Loucy (cell line): ENCODE measurements at regions not wholly inside any gene's neighbourhood (a gene's known extent, or its start where the extent isn't known, plus 50 kb on each side); places are given as distances from the start of the nearest gene placed in this dataset.

Source experiments
- H2AFZ ChIP-seq: fragments of 200-600 bp; sonication (generic); 2 replicates; pipeline ENCODE4 v1.6.0; 2016; ENCODE audit warnings: antibody characterized with exemption, mild to moderate bottlenecking, low read length, moderate library complexity
- H3F3A ChIP-seq: fragments of 200-600 bp; 2 replicates; pipeline ENCODE4 v1.6.0; 2016; ENCODE audit warnings: antibody characterized with exemption, low read depth, mild to moderate bottlenecking
- H3K27me3 ChIP-seq: fragments of 200-600 bp; sonication (generic); 2 replicates; pipeline ENCODE4 v1.6.1; 2014; ENCODE audit warnings: low read length, mild to moderate bottlenecking; ENCODE audit not compliant: insufficient read depth, poor library complexity, severe bottlenecking
- H3K36me3 ChIP-seq: fragments of 200-600 bp; sonication (generic); 2 replicates; pipeline ENCODE4 v1.6.1; 2016; ENCODE audit warnings: low read length; ENCODE audit not compliant: insufficient read depth
- H3K4me1 ChIP-seq: fragments of 200-600 bp; sonication (generic); 2 replicates; pipeline ENCODE4 v1.5.1; 2014; ENCODE audit warnings: low read length, mild to moderate bottlenecking; ENCODE audit not compliant: insufficient read depth, poor library complexity, severe bottlenecking
- H3K4me2 ChIP-seq: fragments of 200-600 bp; sonication (generic); 2 replicates; pipeline ENCODE4 v1.6.0; 2014; ENCODE audit warnings: antibody characterized with exemption, low read length, low read depth, mild to moderate bottlenecking; ENCODE audit not compliant: poor library complexity, severe bottlenecking
- H3K4me3 ChIP-seq: fragments of 200-600 bp; sonication (generic); 2 replicates; pipeline ENCODE4 v1.5.1; 2014; ENCODE audit warnings: low read length, mild to moderate bottlenecking, mixed read lengths; ENCODE audit not compliant: poor library complexity, severe bottlenecking
- H3K79me2 ChIP-seq: fragments of 200-600 bp; sonication (generic); 2 replicates; pipeline ENCODE4 v1.6.1; 2014; ENCODE audit warnings: low read length; ENCODE audit not compliant: insufficient read depth
- H3K9ac ChIP-seq: fragments of 200-600 bp; sonication (generic); 2 replicates; pipeline ENCODE4 v1.6.0; 2014; ENCODE audit warnings: mild to moderate bottlenecking, low read depth, low read length, moderate library complexity; ENCODE audit not compliant: poor library complexity, severe bottlenecking
- H3K9me2 ChIP-seq: fragments of 200-600 bp; sonication (generic); replicated peaks from 2 replicates; pipeline ENCODE4 v1.6.1; 2016; ENCODE audit warnings: low read depth, low read length, mixed read lengths
- H3K9me3 ChIP-seq: fragments of 200-600 bp; sonication (generic); 2 replicates; pipeline ENCODE4 v1.6.1; 2014; ENCODE audit warnings: mild to moderate bottlenecking, antibody characterized with exemption, low read length, low read depth; ENCODE audit not compliant: insufficient read depth
- H4K20me1 ChIP-seq: fragments of 200-600 bp; sonication (generic); 2 replicates; pipeline ENCODE4 v1.6.0; 2014; ENCODE audit warnings: antibody characterized with exemption, low read length, mild to moderate bottlenecking; ENCODE audit not compliant: insufficient read depth, poor library complexity, severe bottlenecking
- EZH2phosphoT487 ChIP-seq: fragments of 200-600 bp; IDR thresholded peaks from 2 replicates; pipeline ENCODE4 v1.6.1; 2018; ENCODE audit warnings: antibody characterized with exemption, mild to moderate bottlenecking, moderate library complexity, borderline replicate concordance
- TF ChIP-seq, protein P1 (sequence below): fragments of 200-600 bp; sonication (generic); conservative IDR thresholded peaks from 2 replicates; pipeline ENCODE4 v1.5.1; 2014; ENCODE audit warnings: mild to moderate bottlenecking, antibody characterized with exemption, low read length

- no peaks in the 10 kb centered on the region for H3K79me2 ChIP-seq
- no peak for TF ChIP-seq EZH2phosphoT487
- TF ChIP-seq, protein P1, sequence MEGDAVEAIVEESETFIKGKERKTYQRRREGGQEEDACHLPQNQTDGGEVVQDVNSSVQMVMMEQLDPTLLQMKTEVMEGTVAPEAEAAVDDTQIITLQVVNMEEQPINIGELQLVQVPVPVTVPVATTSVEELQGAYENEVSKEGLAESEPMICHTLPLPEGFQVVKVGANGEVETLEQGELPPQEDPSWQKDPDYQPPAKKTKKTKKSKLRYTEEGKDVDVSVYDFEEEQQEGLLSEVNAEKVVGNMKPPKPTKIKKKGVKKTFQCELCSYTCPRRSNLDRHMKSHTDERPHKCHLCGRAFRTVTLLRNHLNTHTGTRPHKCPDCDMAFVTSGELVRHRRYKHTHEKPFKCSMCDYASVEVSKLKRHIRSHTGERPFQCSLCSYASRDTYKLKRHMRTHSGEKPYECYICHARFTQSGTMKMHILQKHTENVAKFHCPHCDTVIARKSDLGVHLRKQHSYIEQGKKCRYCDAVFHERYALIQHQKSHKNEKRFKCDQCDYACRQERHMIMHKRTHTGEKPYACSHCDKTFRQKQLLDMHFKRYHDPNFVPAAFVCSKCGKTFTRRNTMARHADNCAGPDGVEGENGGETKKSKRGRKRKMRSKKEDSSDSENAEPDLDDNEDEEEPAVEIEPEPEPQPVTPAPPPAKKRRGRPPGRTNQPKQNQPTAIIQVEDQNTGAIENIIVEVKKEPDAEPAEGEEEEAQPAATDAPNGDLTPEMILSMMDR = no peak
- no peaks in the 10 kb centered on the region for H3K36me3 ChIP-seq
- no peaks in the 10 kb centered on the region for H3K9me2 ChIP-seq
- no peaks in the 10 kb centered on the region for H3K27me3 ChIP-seq
- H3K4me3 ChIP-seq = no peak overlapping the region
- H3K4me2 ChIP-seq = no peak overlapping the region
- no peaks in the 10 kb centered on the region for H3K9me3 ChIP-seq
- no peak overlapping the region for H2AFZ ChIP-seq
- no peak overlapping the region for H3K9ac ChIP-seq
- H3F3A ChIP-seq = no peaks in the 10 kb centered on the region
- H4K20me1 ChIP-seq = no peaks in the 10 kb centered on the region
- no peaks in the 10 kb centered on the region for H3K4me1 ChIP-seq
These were observed 189.2 kb downstream of the URI1 start for GRCh38 chr19:30131246-30131645.

DNA sequence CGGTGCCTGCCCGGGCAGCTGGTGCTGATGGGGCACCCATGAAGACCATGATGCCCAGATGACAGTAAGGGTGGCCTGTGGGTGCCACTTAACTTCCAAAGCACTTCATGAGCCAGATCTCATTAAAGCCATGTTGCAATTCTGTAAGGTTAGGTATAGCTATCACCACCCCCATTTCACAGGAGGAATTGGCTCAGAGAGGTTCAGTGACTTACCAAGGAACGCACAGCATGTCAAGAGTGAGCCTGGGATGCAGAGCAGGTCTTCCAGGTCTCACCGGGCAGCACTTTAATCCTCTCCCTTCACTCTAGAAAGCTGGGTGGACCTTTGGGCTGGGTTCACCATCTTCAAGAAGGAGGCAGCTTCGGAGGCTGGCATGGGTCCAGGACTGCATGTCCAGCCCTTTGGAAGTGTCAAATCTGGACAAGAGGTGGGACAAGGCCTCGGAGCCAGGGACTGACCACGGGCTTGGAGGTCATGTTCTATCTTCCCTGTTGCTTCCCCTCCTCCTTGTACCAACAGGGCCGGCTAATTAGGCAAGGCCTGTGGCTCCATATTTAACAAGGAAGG is 189.8 kb downstream of the URI1 start:
- no peak overlapping the region for H3K9ac ChIP-seq

GRCh38 chr19:30132343-30133075 is 190.5 kb downstream of the URI1 start:
- H3F3A ChIP-seq = no peaks in the 10 kb centered on the region
- TF ChIP-seq EZH2phosphoT487 = no peak
- TF ChIP-seq, protein P1 = no peak
- no peaks in the 10 kb centered on the region for H3K4me1 ChIP-seq
- no peaks in the 10 kb centered on the region for H3K79me2 ChIP-seq
- H3K9ac ChIP-seq = no peak overlapping the region
- H2AFZ ChIP-seq = no peak overlapping the region
- H3K9me3 ChIP-seq = no peaks in the 10 kb centered on the region
- no peak overlapping the region for H3K4me2 ChIP-seq
- no peaks in the 10 kb centered on the region for H3K27me3 ChIP-seq
- H4K20me1 ChIP-seq = no peaks in the 10 kb centered on the region
- H3K9me2 ChIP-seq = no peaks in the 10 kb centered on the region
- H3K4me3 ChIP-seq = no peak overlapping the region
- no peaks in the 10 kb centered on the region for H3K36me3 ChIP-seq

More for the DNA sequence above, 189.8 kb downstream of the URI1 start:
- TF ChIP-seq, protein P1 = no peak
- no peak for TF ChIP-seq EZH2phosphoT487
- H4K20me1 ChIP-seq = no peaks in the 10 kb centered on the region
- no peaks in the 10 kb centered on the region for H3K27me3 ChIP-seq
- no peaks in the 10 kb centered on the region for H3K79me2 ChIP-seq
- no peaks in the 10 kb centered on the region for H3K4me1 ChIP-seq
- H3K36me3 ChIP-seq = no peaks in the 10 kb centered on the region
- H3K9me2 ChIP-seq = no peaks in the 10 kb centered on the region
- no peak overlapping the region for H3K4me3 ChIP-seq
- no peaks in the 10 kb centered on the region for H3K9me3 ChIP-seq
- H2AFZ ChIP-seq = no peak overlapping the region
- no peaks in the 10 kb centered on the region for H3F3A ChIP-seq
- no peak overlapping the region for H3K4me2 ChIP-seq
